PC-3 (cell line): ENCODE measurements at regions not wholly inside any gene's neighbourhood (a gene's known extent, or its start where the extent isn't known, plus 50 kb on each side); places are given as distances from the start of the nearest gene placed in this dataset.

Source experiments
- EZH2 ChIP-seq: fragments of 300-600 bp; sonication (generic); IDR thresholded peaks from one replicate; pipeline ENCODE4 v1.6.1; 2017; ENCODE audit warnings: antibody characterized with exemption, mild to moderate bottlenecking, low read length; ENCODE audit not compliant: unreplicated experiment
- EZH2phosphoT487 ChIP-seq: fragments of 300-600 bp; sonication (generic); IDR thresholded peaks from 2 replicates; pipeline ENCODE4 v1.6.1; 2018; ENCODE audit warnings: mild to moderate bottlenecking, antibody characterized with exemption, low read length, borderline replicate concordance
- TF ChIP-seq, protein P1 (sequence below): fragments of 300-600 bp; sonication (generic); conservative IDR thresholded peaks from 2 replicates; pipeline ENCODE4 v1.5.1; 2017; ENCODE audit warnings: antibody characterized with exemption, low read depth, mild to moderate bottlenecking, low read length

DNA sequence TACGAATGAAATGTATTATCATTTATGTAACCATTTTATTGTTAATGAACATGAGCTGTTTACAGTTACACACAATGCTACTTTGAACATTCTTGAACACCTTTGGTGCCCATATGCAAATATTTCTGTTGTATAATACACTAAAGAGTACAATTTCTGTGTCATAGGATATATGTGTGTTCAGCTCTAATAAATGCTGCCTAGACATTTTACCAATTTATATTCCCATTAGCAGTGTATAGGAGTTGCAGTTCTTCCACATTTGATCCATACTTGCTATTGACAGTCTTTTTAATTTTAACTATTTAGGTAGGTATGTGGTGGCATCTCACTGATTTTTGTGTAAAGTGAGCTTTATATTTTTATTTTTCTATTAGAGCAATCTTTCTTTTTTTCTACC, 331.8 kb downstream of the ZIC1 start:
- TF ChIP-seq, protein P1, sequence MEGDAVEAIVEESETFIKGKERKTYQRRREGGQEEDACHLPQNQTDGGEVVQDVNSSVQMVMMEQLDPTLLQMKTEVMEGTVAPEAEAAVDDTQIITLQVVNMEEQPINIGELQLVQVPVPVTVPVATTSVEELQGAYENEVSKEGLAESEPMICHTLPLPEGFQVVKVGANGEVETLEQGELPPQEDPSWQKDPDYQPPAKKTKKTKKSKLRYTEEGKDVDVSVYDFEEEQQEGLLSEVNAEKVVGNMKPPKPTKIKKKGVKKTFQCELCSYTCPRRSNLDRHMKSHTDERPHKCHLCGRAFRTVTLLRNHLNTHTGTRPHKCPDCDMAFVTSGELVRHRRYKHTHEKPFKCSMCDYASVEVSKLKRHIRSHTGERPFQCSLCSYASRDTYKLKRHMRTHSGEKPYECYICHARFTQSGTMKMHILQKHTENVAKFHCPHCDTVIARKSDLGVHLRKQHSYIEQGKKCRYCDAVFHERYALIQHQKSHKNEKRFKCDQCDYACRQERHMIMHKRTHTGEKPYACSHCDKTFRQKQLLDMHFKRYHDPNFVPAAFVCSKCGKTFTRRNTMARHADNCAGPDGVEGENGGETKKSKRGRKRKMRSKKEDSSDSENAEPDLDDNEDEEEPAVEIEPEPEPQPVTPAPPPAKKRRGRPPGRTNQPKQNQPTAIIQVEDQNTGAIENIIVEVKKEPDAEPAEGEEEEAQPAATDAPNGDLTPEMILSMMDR = no peak
- TF ChIP-seq EZH2 (no peak), EZH2phosphoT487 (no peak)
